ENCODE measurements at regions not wholly inside any gene's neighbourhood (a gene's known extent, or its start where the extent isn't known, plus 50 kb on each side); places are given as distances from the start of the nearest gene placed in this dataset.

GRCh38 chr14:26996246-26996645, 398.4 kb upstream of the NOVA1 start:
- DNase-seq (ENCODE audit: low read depth): no peak
- TF ChIP-seq CTCF (conservative IDR thresholded peaks at IDR 0.05; ENCODE audit: low read depth, low read length): no peak
- H3K4me3 ChIP-seq (ENCODE audit: low read length): no peak overlapping the region

- DNase-seq (ENCODE audit: low read depth): no peak
Measured at GRCh38 chr14:27002179-27002578, 404.3 kb upstream of the NOVA1 start.

GRCh38 chr14:27006570-27006969, 408.7 kb upstream of the NOVA1 start:
- H3K4me3 ChIP-seq (ENCODE audit: low read length): no peak overlapping the region
- no peak for DNase-seq (ENCODE audit: low read depth)
- no peak for TF ChIP-seq CTCF (conservative IDR thresholded peaks at IDR 0.05; ENCODE audit: low read depth, low read length)

More at GRCh38 chr14:27002179-27002578, 404.3 kb upstream of the NOVA1 start:
- no peak for TF ChIP-seq CTCF (conservative IDR thresholded peaks at IDR 0.05; ENCODE audit: low read depth, low read length)
- no peak overlapping the region for H3K4me3 ChIP-seq (ENCODE audit: low read length)

GRCh38 chr14:27008187-27008586, 410.4 kb upstream of the NOVA1 start:
- no peak overlapping the region for H3K4me3 ChIP-seq (ENCODE audit: low read length)
- DNase-seq (ENCODE audit: low read depth): no peak
- no peak for TF ChIP-seq CTCF (conservative IDR thresholded peaks at IDR 0.05; ENCODE audit: low read depth, low read length)

- H3K4me3 ChIP-seq (ENCODE audit: low read length): no peak overlapping the region
- no peak for TF ChIP-seq CTCF (conservative IDR thresholded peaks at IDR 0.05; ENCODE audit: low read depth, low read length)
- DNase-seq (ENCODE audit: low read depth): no peak
Measured at GRCh38 chr14:27012641-27013040, 414.8 kb upstream of the NOVA1 start.

GRCh38 chr14:27013678-27014077, 415.8 kb upstream of the NOVA1 start:
- H3K4me3 ChIP-seq (ENCODE audit: low read length): no peak overlapping the region
- no peak for DNase-seq (ENCODE audit: low read depth)
- no peak for TF ChIP-seq CTCF (conservative IDR thresholded peaks at IDR 0.05; ENCODE audit: low read depth, low read length)

- no peak for DNase-seq (ENCODE audit: low read depth)
- no peak for TF ChIP-seq CTCF (conservative IDR thresholded peaks at IDR 0.05; ENCODE audit: low read depth, low read length)
- no peak overlapping the region for H3K4me3 ChIP-seq (ENCODE audit: low read length)
Measured at GRCh38 chr14:27015065-27015464, 417.2 kb upstream of the NOVA1 start.
